ENCODE measurements at regions not wholly inside any gene's neighbourhood (a gene's known extent, or its start where the extent isn't known, plus 50 kb on each side); places are given as distances from the start of the nearest gene placed in this dataset.

DNA sequence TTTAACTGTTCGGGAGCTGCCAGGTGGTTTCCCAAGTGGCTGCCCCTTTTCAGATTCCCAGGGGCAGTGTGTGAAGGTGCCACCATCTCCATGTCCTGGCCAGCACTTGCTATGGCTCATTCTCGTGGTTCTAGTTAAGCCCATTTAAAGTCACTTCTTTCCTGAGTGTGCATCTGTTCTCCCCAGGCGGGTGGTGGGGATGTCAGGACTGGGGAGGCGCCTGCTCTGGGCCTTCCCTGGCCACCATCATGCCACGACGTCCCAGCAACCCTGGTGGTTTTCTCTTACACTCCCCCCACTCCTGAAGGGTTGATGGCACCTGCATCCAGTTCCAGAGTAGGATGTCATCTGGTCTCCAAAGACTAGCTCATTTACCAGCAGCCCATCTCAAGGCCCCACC, 56.8 kb upstream of the TAMM41 start:
- no peak for TF ChIP-seq EZH2 (IDR thresholded peaks at IDR 0.05; ENCODE audit: low read length, missing control alignments)
- TF ChIP-seq, protein P1, sequence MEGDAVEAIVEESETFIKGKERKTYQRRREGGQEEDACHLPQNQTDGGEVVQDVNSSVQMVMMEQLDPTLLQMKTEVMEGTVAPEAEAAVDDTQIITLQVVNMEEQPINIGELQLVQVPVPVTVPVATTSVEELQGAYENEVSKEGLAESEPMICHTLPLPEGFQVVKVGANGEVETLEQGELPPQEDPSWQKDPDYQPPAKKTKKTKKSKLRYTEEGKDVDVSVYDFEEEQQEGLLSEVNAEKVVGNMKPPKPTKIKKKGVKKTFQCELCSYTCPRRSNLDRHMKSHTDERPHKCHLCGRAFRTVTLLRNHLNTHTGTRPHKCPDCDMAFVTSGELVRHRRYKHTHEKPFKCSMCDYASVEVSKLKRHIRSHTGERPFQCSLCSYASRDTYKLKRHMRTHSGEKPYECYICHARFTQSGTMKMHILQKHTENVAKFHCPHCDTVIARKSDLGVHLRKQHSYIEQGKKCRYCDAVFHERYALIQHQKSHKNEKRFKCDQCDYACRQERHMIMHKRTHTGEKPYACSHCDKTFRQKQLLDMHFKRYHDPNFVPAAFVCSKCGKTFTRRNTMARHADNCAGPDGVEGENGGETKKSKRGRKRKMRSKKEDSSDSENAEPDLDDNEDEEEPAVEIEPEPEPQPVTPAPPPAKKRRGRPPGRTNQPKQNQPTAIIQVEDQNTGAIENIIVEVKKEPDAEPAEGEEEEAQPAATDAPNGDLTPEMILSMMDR (conservative IDR thresholded peaks at IDR 0.05 in 1 of 2, IDR thresholded peaks at IDR 0.05 in 1 of 2; ENCODE audit: low read depth in 1 of 2, low read length in 2 of 2) = no peak

All from fibroblast of lung (primary cell).